Neural cell (in vitro differentiated cells): ENCODE measurements at regions not wholly inside any gene's neighbourhood (a gene's known extent, or its start where the extent isn't known, plus 50 kb on each side); places are given as distances from the start of the nearest gene placed in this dataset.

Experiments
- H2AFZ ChIP-seq: fragments of 200-600, 300-800 bp; sonication (generic), shearing (Covaris generic); 2 replicates; pipeline ENCODE4 v1.6.0; 2014; ENCODE audit warnings: low read depth, mild to moderate bottlenecking, antibody characterized with exemption, low read length, moderate library complexity
- H3F3A ChIP-seq: fragments of 200-600 bp; shearing (Covaris generic); 2 replicates; pipeline ENCODE4 v1.6.1; 2016; ENCODE audit warnings: mild to moderate bottlenecking, moderate library complexity, mixed read lengths, antibody characterized with exemption, low read length; ENCODE audit not compliant: insufficient read depth, poor library complexity, severe bottlenecking
- H3K27ac ChIP-seq: fragments of 200-600, 300-800 bp; sonication (generic), shearing (Covaris generic); 2 replicates; pipeline ENCODE4 v1.5.1; 2014; ENCODE audit warnings: mild to moderate bottlenecking, low read length, moderate library complexity
- H3K27me3 ChIP-seq: fragments of 300-800, 200-600 bp; sonication (generic), shearing (Covaris generic); 2 replicates; pipeline ENCODE4 v1.6.0; 2014; ENCODE audit warnings: mild to moderate bottlenecking, low read depth, low read length, moderate library complexity; ENCODE audit not compliant: insufficient read depth
- H3K36me3 ChIP-seq: fragments of 300-800, 200-600 bp; sonication (generic), shearing (Covaris generic); 2 replicates; pipeline ENCODE4 v1.5.1; 2014; ENCODE audit warnings: mild to moderate bottlenecking, antibody characterized with exemption, low read length, moderate library complexity; ENCODE audit not compliant: insufficient read depth
- H3K4me2 ChIP-seq: fragments of 300-800, 200-600 bp; sonication (generic), shearing (Covaris generic); 2 replicates; pipeline ENCODE4 v1.6.0; 2014; ENCODE audit warnings: mild to moderate bottlenecking, low read length
- H3K4me3 ChIP-seq: fragments of 300-800, 200-600 bp; sonication (generic), shearing (Covaris generic); 2 replicates; pipeline ENCODE4 v1.5.1; 2014; ENCODE audit warnings: mild to moderate bottlenecking, low read length, moderate library complexity
- H3K79me2 ChIP-seq: fragments of 200-600 bp; shearing (Covaris generic); replicated peaks from 2 replicates; pipeline ENCODE4 v1.6.0; 2014; ENCODE audit warnings: mild to moderate bottlenecking, low read length, moderate library complexity; ENCODE audit not compliant: insufficient read depth
- H3K9ac ChIP-seq: fragments of 300-800, 200-600 bp; sonication (generic), shearing (Covaris generic); 2 replicates; pipeline ENCODE4 v1.6.1; 2016; ENCODE audit warnings: mild to moderate bottlenecking, low read length, mixed read lengths
- H3K9me2 ChIP-seq: fragments of 200-600 bp; shearing (Covaris generic); 2 replicates; pipeline ENCODE4 v1.6.1; 2016; ENCODE audit warnings: mild to moderate bottlenecking, low read length, mixed read lengths; ENCODE audit not compliant: insufficient read depth
- H3K9me3 ChIP-seq: fragments of 200-600, 300-800 bp; sonication (generic), shearing (Covaris generic); 2 replicates; pipeline ENCODE4 v1.6.1; 2016; ENCODE audit warnings: mild to moderate bottlenecking, mixed run types, low read length, moderate library complexity, mixed read lengths
- H4K20me1 ChIP-seq: fragments of 200-600 bp; shearing (Covaris generic); 2 replicates; pipeline ENCODE4 v1.6.1; 2016; ENCODE audit warnings: mild to moderate bottlenecking, mixed run types; ENCODE audit not compliant: insufficient read depth
- CTCF ChIP-seq: fragments of 450-650 bp; IDR thresholded peaks from 2 replicates; pipeline ENCODE4 v1.5.1; 2014; ENCODE audit warnings: antibody characterized with exemption, mild to moderate bottlenecking, moderate library complexity; ENCODE audit not compliant: poor library complexity, severe bottlenecking
- EP300 ChIP-seq: fragments of 450-650 bp; conservative IDR thresholded peaks from 2 replicates; pipeline ENCODE4 v1.6.1; 2014; ENCODE audit warnings: antibody characterized with exemption, mild to moderate bottlenecking, moderate library complexity; ENCODE audit not compliant: poor library complexity, severe bottlenecking
- EZH2 ChIP-seq: fragments of 200-600, 300-800 bp; shearing (Covaris generic), sonication (generic); IDR thresholded peaks from 2 replicates; pipeline ENCODE4 v1.6.1; 2014; ENCODE audit warnings: antibody characterized with exemption, low read length, borderline replicate concordance, mild to moderate bottlenecking; ENCODE audit not compliant: insufficient read depth, poor library complexity, severe bottlenecking
- RAD21 ChIP-seq: fragments of 450-650 bp; conservative IDR thresholded peaks from 2 replicates; pipeline ENCODE4 v1.6.1; 2014; ENCODE audit warnings: antibody characterized with exemption, mild to moderate bottlenecking, moderate library complexity
- REST ChIP-seq: IDR thresholded peaks from 2 replicates; pipeline ENCODE4 v1.6.1; 2012; ENCODE audit warnings: borderline replicate concordance
- SMC3 ChIP-seq: fragments of 450-650 bp; conservative IDR thresholded peaks from 2 replicates; pipeline ENCODE4 v1.6.1; 2014; ENCODE audit warnings: antibody characterized with exemption, mild to moderate bottlenecking, moderate library complexity; ENCODE audit not compliant: poor library complexity
- TAF1 ChIP-seq: IDR thresholded peaks from 2 replicates; pipeline ENCODE4 v1.6.1; 2012; ENCODE audit warnings: low read depth

GRCh38 chr20:47857569-47858464 lies 72.5 kb upstream of the SULF2 start:
- no peak overlapping the region for H3K4me3 ChIP-seq
- H3F3A ChIP-seq: no peaks in the 10 kb centered on the region
- H3K27me3 ChIP-seq: no peaks in the 10 kb centered on the region
- H3K9me2 ChIP-seq: no peaks in the 10 kb centered on the region
- no peaks in the 10 kb centered on the region for H3K36me3 ChIP-seq
- H3K4me2 ChIP-seq: no peak overlapping the region
- no peaks in the 10 kb centered on the region for H3K79me2 ChIP-seq
- H3K9me3 ChIP-seq: no peaks in the 10 kb centered on the region
- H2AFZ ChIP-seq: no peak overlapping the region
- H3K9ac ChIP-seq: no peak overlapping the region
- no peak overlapping the region for H3K27ac ChIP-seq
- TF ChIP-seq SMC3 (no peak), RAD21 (no peak), CTCF (no peak), EZH2 (no peak)
- H4K20me1 ChIP-seq: no peaks in the 10 kb centered on the region

GRCh38 chr20:47857187-47857568 lies 71.9 kb upstream of the SULF2 start:
- TF ChIP-seq CTCF: no peak
- no peak for TF ChIP-seq EZH2
- no peak for TF ChIP-seq TAF1
- TF ChIP-seq EP300: no peak
- TF ChIP-seq RAD21: no peak
- H3K4me2 ChIP-seq: no peak overlapping the region
- no peaks in the 10 kb centered on the region for H3K27me3 ChIP-seq
- H3K79me2 ChIP-seq: no peaks in the 10 kb centered on the region
- no peak overlapping the region for H3K9ac ChIP-seq
- no peak overlapping the region for H2AFZ ChIP-seq
- no peaks in the 10 kb centered on the region for H3K36me3 ChIP-seq
- H3K4me3 ChIP-seq: no peak overlapping the region
- no peaks in the 10 kb centered on the region for H3K9me2 ChIP-seq
- no peaks in the 10 kb centered on the region for H3F3A ChIP-seq
- no peaks in the 10 kb centered on the region for H4K20me1 ChIP-seq
- no peak overlapping the region for H3K27ac ChIP-seq
- H3K9me3 ChIP-seq: no peaks in the 10 kb centered on the region

GRCh38 chr20:47855799-47856198 lies 70.5 kb upstream of the SULF2 start:
- Histone ChIP-seq H3K79me2 (no peaks in the 10 kb centered on the region), H3K27me3 (no peaks in the 10 kb centered on the region), H3K9ac (no peak overlapping the region), H3F3A (no peaks in the 10 kb centered on the region), H4K20me1 (no peaks in the 10 kb centered on the region), H3K4me2 (no peak overlapping the region), H3K9me2 (no peaks in the 10 kb centered on the region), H3K36me3 (no peaks in the 10 kb centered on the region), H3K4me3 (no peak overlapping the region), H3K27ac (no peak overlapping the region), H3K9me3 (no peaks in the 10 kb centered on the region), H2AFZ (no peak overlapping the region)
- no peak for TF ChIP-seq CTCF
- TF ChIP-seq REST: no peak
- TF ChIP-seq RAD21: no peak
- TF ChIP-seq EP300: no peak
- TF ChIP-seq SMC3: no peak
